ENCODE measurements at regions not wholly inside any gene's neighbourhood (a gene's known extent, or its start where the extent isn't known, plus 50 kb on each side); places are given as distances from the start of the nearest gene placed in this dataset.

- no peak for TF ChIP-seq EZH2 (IDR thresholded peaks at IDR 0.05; ENCODE audit: low read depth)
- TF ChIP-seq CTCF (conservative IDR thresholded peaks at IDR 0.05), result no peak
Observed at GRCh38 chr14:71374989-71375388, 467.7 kb downstream of the PCNX1 start.

Measured in PC-9 (cell line).